IMR-90 (cell line): ENCODE measurements at regions not wholly inside any gene's neighbourhood (a gene's known extent, or its start where the extent isn't known, plus 50 kb on each side); places are given as distances from the start of the nearest gene placed in this dataset.

Source experiments
- ATAC-seq: fragments of 200-7000 bp; cut with Tn5 transposase; 2 replicates; pipeline ENCODE4 v1.9.1; 2020; ENCODE audit warnings: low read depth, mild to moderate bottlenecking, moderate library complexity
- BruUV-seq: library from RNA; stranded (reverse); fragments of 400-500 nt; replicated peaks from 2 replicates; lab custom pipeline; 2021; lab: Mats Ljungman, UMichigan
- CTCF ChIA-PET: fragments of 300-600 bp; formaldehyde crosslinking; extraction: SDS; loops from one replicate; lab custom pipeline; 2021; ENCODE audit warnings: antibody characterized with exemption; lab: Yijun Ruan, JAX
- POLR2A ChIA-PET: fragments of 300-600 bp; sonication (Branson Sonifier 250); formaldehyde crosslinking; loops from one replicate; lab custom pipeline; 2022; ENCODE audit warnings: antibody characterized with exemption; ENCODE audit not compliant: unreplicated experiment; lab: Charles Lee
- DNase-seq: peaks from one replicate; pipeline ENCODE4 v3.0.0; 2013
- H2AFZ ChIP-seq: replicated peaks from 2 replicates; pipeline ENCODE3; 2013; ENCODE audit warnings: low read length, mild to moderate bottlenecking; ENCODE audit not compliant: poor library complexity
- H2AK5ac ChIP-seq: 2 replicates; pipeline ENCODE4 v1.6.1; 2013; ENCODE audit warnings: low read depth, low read length, inconsistent platforms
- H2AK9ac ChIP-seq: replicated peaks from 2 replicates; pipeline ENCODE3; 2013; ENCODE audit warnings: mild to moderate bottlenecking, low read depth, low read length, moderate library complexity; ENCODE audit not compliant: poor library complexity
- H2BK120ac ChIP-seq: 2 replicates; pipeline ENCODE4 v1.6.1; 2013; ENCODE audit warnings: low read depth, low read length, inconsistent platforms
- H2BK15ac ChIP-seq: 3 replicates; pipeline ENCODE4 v1.6.1; 2013; ENCODE audit warnings: low read depth, low read length, inconsistent platforms
- H2BK20ac ChIP-seq: 2 replicates; pipeline ENCODE4 v1.6.1; 2013; ENCODE audit warnings: low read depth, mild to moderate bottlenecking, inconsistent platforms, low read length, moderate library complexity
- H2BK5ac ChIP-seq: 2 replicates; pipeline ENCODE4 v1.6.1; 2013; ENCODE audit warnings: mild to moderate bottlenecking, low read depth, low read length, inconsistent platforms; ENCODE audit not compliant: poor library complexity, severe bottlenecking
- H3K14ac ChIP-seq: replicated peaks from 2 replicates; pipeline ENCODE4 v1.6.1; 2013; ENCODE audit warnings: low read depth, low read length, inconsistent platforms
- H3K18ac ChIP-seq: 2 replicates; pipeline ENCODE4 v1.6.1; 2013; ENCODE audit warnings: low read depth, low read length, control low read depth
- H3K23ac ChIP-seq: 2 replicates; pipeline ENCODE4 v1.6.1; 2013; ENCODE audit warnings: low read depth, low read length, inconsistent platforms
- H3K27ac ChIP-seq: 2 replicates; pipeline ENCODE4 v1.5.1; 2013; ENCODE audit warnings: mild to moderate bottlenecking, control low read depth, low read length; ENCODE audit not compliant: insufficient read depth
- H3K27me3 ChIP-seq: 2 replicates; pipeline ENCODE4 v1.6.1; 2013; ENCODE audit warnings: low read length; ENCODE audit not compliant: control insufficient read depth, insufficient read depth
- H3K36me3 ChIP-seq: 2 replicates; pipeline ENCODE4 v1.6.1; 2013; ENCODE audit warnings: low read length, mixed read lengths; ENCODE audit not compliant: control insufficient read depth, insufficient read depth
- H3K4ac ChIP-seq: 2 replicates; pipeline ENCODE4 v1.6.1; 2013; ENCODE audit warnings: low read depth, low read length, inconsistent platforms
- H3K4me1 ChIP-seq: 2 replicates; pipeline ENCODE4 v1.6.1; 2013; ENCODE audit warnings: low read length, mixed read lengths; ENCODE audit not compliant: control insufficient read depth, insufficient read depth
- H3K4me2 ChIP-seq: 2 replicates; pipeline ENCODE4 v1.6.1; 2013; ENCODE audit warnings: low read depth, mild to moderate bottlenecking, control low read depth, low read length, moderate library complexity
- H3K4me3 ChIP-seq: 2 replicates; pipeline ENCODE4 v1.5.1; 2013; ENCODE audit warnings: low read depth, mild to moderate bottlenecking, control low read depth, low read length, moderate library complexity; ENCODE audit not compliant: insufficient read depth
- H3K56ac ChIP-seq: 2 replicates; pipeline ENCODE4 v1.6.1; 2013; ENCODE audit warnings: low read length, inconsistent platforms; ENCODE audit not compliant: insufficient read depth; ENCODE audit errors: extremely low read depth
- H3K79me1 ChIP-seq, 2 experiments: 2 replicates each; pipeline ENCODE4 v1.6.1; 2013; ENCODE audit warnings: low read length in 2 of 2, inconsistent platforms in 1 of 2, low read depth in 1 of 2
- H3K9ac ChIP-seq: 2 replicates; pipeline ENCODE4 v1.6.1; 2013; ENCODE audit warnings: low read depth, low read length, control low read depth
- H3K9me1 ChIP-seq: 2 replicates; pipeline ENCODE4 v1.6.1; 2013; ENCODE audit warnings: low read length, inconsistent platforms; ENCODE audit not compliant: insufficient read depth
- H3K9me3 ChIP-seq: 2 replicates; pipeline ENCODE4 v1.6.1; 2013; ENCODE audit warnings: low read length; ENCODE audit not compliant: control insufficient read depth, insufficient read depth
- H4K20me1 ChIP-seq: 2 replicates; pipeline ENCODE4 v1.6.1; 2013; ENCODE audit warnings: low read length, inconsistent platforms; ENCODE audit not compliant: insufficient read depth
- H4K5ac ChIP-seq: 2 replicates; pipeline ENCODE4 v1.6.1; 2013; ENCODE audit warnings: mild to moderate bottlenecking, low read depth, low read length, control low read depth
- H4K8ac ChIP-seq, 2 experiments: 2 replicates each; pipeline ENCODE4 v1.6.1; 2013; ENCODE audit warnings: low read depth in 2 of 2, low read length in 2 of 2, control low read depth in 1 of 2, inconsistent platforms in 1 of 2
- H4K91ac ChIP-seq: 2 replicates; pipeline ENCODE4 v1.6.1; 2013; ENCODE audit warnings: low read depth, low read length, inconsistent platforms; ENCODE audit not compliant: insufficient read depth
- BHLHE40 ChIP-seq: fragments of 150-350 bp; IDR thresholded peaks from 2 replicates; pipeline ENCODE4 v1.6.1; 2016; ENCODE audit warnings: mild to moderate bottlenecking, low read depth, low read length
- CEBPB ChIP-seq: IDR thresholded peaks from 2 replicates; pipeline ENCODE4 v1.6.1; 2012; ENCODE audit warnings: low read depth, low read length, improper control_type of control experiment
- CHD1 ChIP-seq: IDR thresholded peaks from 2 replicates; pipeline ENCODE4 v1.6.1; 2012; ENCODE audit warnings: low read depth, low read length, improper control_type of control experiment
- FOS ChIP-seq: fragments of 150-350 bp; IDR thresholded peaks from 2 replicates; pipeline ENCODE4 v1.6.1; 2016; ENCODE audit warnings: low read depth, low read length
- MAFK ChIP-seq: IDR thresholded peaks from 2 replicates; pipeline ENCODE4 v1.6.1; 2012; ENCODE audit warnings: low read depth, low read length, improper control_type of control experiment
- MAZ ChIP-seq: IDR thresholded peaks from 2 replicates; pipeline ENCODE4 v1.6.1; 2012; ENCODE audit warnings: low read depth, mild to moderate bottlenecking, low read length, improper control_type of control experiment, moderate library complexity, borderline replicate concordance
- MXI1 ChIP-seq: IDR thresholded peaks from 2 replicates; pipeline ENCODE4 v1.6.1; 2012; ENCODE audit warnings: low read depth, mild to moderate bottlenecking, low read length, moderate library complexity, borderline replicate concordance
- NFE2L2 ChIP-seq: fragments of 150-350 bp; IDR thresholded peaks from 2 replicates; pipeline ENCODE4 v1.6.1; 2016; ENCODE audit warnings: low read depth, mild to moderate bottlenecking, low read length
- POLR2A ChIP-seq: IDR thresholded peaks from 2 replicates; pipeline ENCODE4 v1.6.1; 2012; ENCODE audit warnings: mild to moderate bottlenecking, low read depth, low read length
- RAD21 ChIP-seq: IDR thresholded peaks from 2 replicates; pipeline ENCODE4 v1.6.1; 2012; ENCODE audit warnings: low read length, improper control_type of control experiment
- RCOR1 ChIP-seq: IDR thresholded peaks from 2 replicates; pipeline ENCODE4 v1.6.1; 2012; ENCODE audit warnings: mild to moderate bottlenecking, low read length, improper control_type of control experiment; ENCODE audit not compliant: insufficient replicate concordance
- RFX5 ChIP-seq: IDR thresholded peaks from 2 replicates; pipeline ENCODE4 v1.8.0; 2012; ENCODE audit warnings: low read depth, mild to moderate bottlenecking, low read length, moderate library complexity
- SMC3 ChIP-seq: fragments of 150-350 bp; IDR thresholded peaks from 2 replicates; pipeline ENCODE4 v1.6.1; 2016; ENCODE audit warnings: low read depth, mild to moderate bottlenecking, antibody characterized with exemption, low read length, moderate library complexity
- WGBS, 2 experiments: methylation state at CpG; one replicate each; pipeline versions ENCODE4 v1.1.5 to v1.1.7; 2013; ENCODE audit warnings: missing lambda C conversion rate in 2 of 2; ENCODE audit not compliant: insufficient read length in 1 of 2; ENCODE audit errors: extremely low coverage in 2 of 2; 5-methylcytosine and 5-hydroxymethylcytosine counted together
- dilution Hi-C: fragments of 300-500 bp; cut with HindIII; formaldehyde crosslinking; loops from one replicate; pipeline ENCODE4 v1.14.3; 2018; ENCODE audit warnings: low sequenced_read_pairs; ENCODE audit not compliant: unreplicated experiment
- in situ Hi-C: fragments of 300-500 bp; cut with MboI; formaldehyde crosslinking; loops from 3 replicates; pipeline ENCODE4 v1.14.3; 2019; ENCODE audit warnings: low sequenced_read_pairs, inconsistent platforms, mixed read lengths
- intact Hi-C: fragments of 100-400 bp; cut with micrococcal nuclease; formaldehyde crosslinking; loops from 2 replicates; pipeline ENCODE4 v1.10.0; 2022
- TF ChIP-seq, protein P1 (sequence below): fragments of 150-350 bp; IDR thresholded peaks from 2 replicates; pipeline ENCODE4 v1.6.1; 2017; ENCODE audit warnings: mild to moderate bottlenecking, antibody characterized with exemption, low read length, low read depth
- TF ChIP-seq, protein P2 (sequence below): conservative IDR thresholded peaks from 2 replicates; pipeline ENCODE4 v1.5.1; 2012; ENCODE audit warnings: mild to moderate bottlenecking, low read depth, low read length, improper control_type of control experiment
- TF ChIP-seq, protein P3 (sequence below): fragments of 150-350 bp; IDR thresholded peaks from 2 replicates; pipeline ENCODE4 v1.6.1; 2016; ENCODE audit warnings: low read depth, mild to moderate bottlenecking, low read length, moderate library complexity, borderline replicate concordance

DNA sequence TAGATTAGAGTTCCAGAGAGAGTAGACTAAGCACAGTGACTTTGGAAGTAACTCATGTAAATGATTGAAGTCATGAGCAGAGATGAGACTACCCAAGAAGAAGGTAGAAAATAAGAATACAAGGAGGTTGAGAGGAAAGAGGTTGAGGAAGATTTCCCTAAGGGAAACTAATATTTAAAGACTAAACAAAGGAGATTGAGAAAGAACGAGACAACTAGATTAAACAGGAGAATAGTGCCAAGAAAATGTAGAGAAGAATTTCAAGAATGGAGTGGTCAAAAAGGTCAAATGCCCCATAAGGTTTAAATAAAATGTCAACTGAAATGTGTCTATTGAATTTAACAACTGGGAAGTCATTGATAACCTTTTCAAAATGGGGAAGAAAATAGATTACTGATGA, 59.0 kb downstream of the RPS29 start:
- POLR2A ChIA-PET = no interaction called here
- Histone ChIP-seq H3K36me3 (no peaks in the 10 kb centered on the region), H2BK20ac (no peak overlapping the region), H2BK5ac (no peak overlapping the region), H2BK120ac (no peak overlapping the region), H2AK9ac (no peak overlapping the region), H3K27me3 (peaks cover 1% of the 10 kb centered on the region; the same call in 1 of the 2 replicates), H3K4ac (no peak overlapping the region), H2AFZ (no peak overlapping the region), H3K23ac (no peak overlapping the region), H3K4me1 (no peaks in the 10 kb centered on the region), H3K9me3 (no peaks in the 10 kb centered on the region), H3K79me1 (no peaks in the 10 kb centered on the region), H3K56ac (no peak overlapping the region), H2BK15ac (no peak overlapping the region), H3K4me3 (no peak overlapping the region), H4K8ac (no peak overlapping the region), H3K9me1 (no peaks in the 10 kb centered on the region), H3K9ac (no peak overlapping the region), H3K27ac (no peak overlapping the region), H3K14ac (no peak overlapping the region), H4K5ac (no peak overlapping the region), H3K4me2 (no peak overlapping the region), H4K91ac (no peak overlapping the region), H3K18ac (no peak overlapping the region), H4K20me1 (no peaks in the 10 kb centered on the region), H2AK5ac (no peak overlapping the region)
- TF ChIP-seq SMC3 = no peak
- no peak for TF ChIP-seq RAD21
- TF ChIP-seq, protein P1, sequence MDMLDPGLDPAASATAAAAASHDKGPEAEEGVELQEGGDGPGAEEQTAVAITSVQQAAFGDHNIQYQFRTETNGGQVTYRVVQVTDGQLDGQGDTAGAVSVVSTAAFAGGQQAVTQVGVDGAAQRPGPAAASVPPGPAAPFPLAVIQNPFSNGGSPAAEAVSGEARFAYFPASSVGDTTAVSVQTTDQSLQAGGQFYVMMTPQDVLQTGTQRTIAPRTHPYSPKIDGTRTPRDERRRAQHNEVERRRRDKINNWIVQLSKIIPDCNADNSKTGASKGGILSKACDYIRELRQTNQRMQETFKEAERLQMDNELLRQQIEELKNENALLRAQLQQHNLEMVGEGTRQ = no peak
- no peak for TF ChIP-seq RFX5
- TF ChIP-seq, protein P2, sequence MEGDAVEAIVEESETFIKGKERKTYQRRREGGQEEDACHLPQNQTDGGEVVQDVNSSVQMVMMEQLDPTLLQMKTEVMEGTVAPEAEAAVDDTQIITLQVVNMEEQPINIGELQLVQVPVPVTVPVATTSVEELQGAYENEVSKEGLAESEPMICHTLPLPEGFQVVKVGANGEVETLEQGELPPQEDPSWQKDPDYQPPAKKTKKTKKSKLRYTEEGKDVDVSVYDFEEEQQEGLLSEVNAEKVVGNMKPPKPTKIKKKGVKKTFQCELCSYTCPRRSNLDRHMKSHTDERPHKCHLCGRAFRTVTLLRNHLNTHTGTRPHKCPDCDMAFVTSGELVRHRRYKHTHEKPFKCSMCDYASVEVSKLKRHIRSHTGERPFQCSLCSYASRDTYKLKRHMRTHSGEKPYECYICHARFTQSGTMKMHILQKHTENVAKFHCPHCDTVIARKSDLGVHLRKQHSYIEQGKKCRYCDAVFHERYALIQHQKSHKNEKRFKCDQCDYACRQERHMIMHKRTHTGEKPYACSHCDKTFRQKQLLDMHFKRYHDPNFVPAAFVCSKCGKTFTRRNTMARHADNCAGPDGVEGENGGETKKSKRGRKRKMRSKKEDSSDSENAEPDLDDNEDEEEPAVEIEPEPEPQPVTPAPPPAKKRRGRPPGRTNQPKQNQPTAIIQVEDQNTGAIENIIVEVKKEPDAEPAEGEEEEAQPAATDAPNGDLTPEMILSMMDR = no peak
- TF ChIP-seq CHD1 = no peak
- no peak for TF ChIP-seq CEBPB
- TF ChIP-seq BHLHE40 = no peak
- no peak for TF ChIP-seq MAFK
- TF ChIP-seq FOS = no peak
- no peak for TF ChIP-seq RCOR1
- TF ChIP-seq, protein P3, sequence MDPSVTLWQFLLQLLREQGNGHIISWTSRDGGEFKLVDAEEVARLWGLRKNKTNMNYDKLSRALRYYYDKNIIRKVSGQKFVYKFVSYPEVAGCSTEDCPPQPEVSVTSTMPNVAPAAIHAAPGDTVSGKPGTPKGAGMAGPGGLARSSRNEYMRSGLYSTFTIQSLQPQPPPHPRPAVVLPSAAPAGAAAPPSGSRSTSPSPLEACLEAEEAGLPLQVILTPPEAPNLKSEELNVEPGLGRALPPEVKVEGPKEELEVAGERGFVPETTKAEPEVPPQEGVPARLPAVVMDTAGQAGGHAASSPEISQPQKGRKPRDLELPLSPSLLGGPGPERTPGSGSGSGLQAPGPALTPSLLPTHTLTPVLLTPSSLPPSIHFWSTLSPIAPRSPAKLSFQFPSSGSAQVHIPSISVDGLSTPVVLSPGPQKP = no peak
- no peak for TF ChIP-seq NFE2L2
- TF ChIP-seq POLR2A = no peak
- no peak for TF ChIP-seq MAZ
- no peak for TF ChIP-seq MXI1
- CTCF ChIA-PET = no interaction called here
- WGBS, 2 experiments = no CpG with 5 or more reads among the region's 1 CpG
- in situ Hi-C loops = no loop called here
- dilution Hi-C loops = no loop called here
- intact Hi-C loops = no loop called here
- BruUV-seq = no TSS peak
- DNase-seq = no peak
- ATAC-seq = no peak
